SK-N-SH (cell line): ENCODE measurements at regions not wholly inside any gene's neighbourhood (a gene's known extent, or its start where the extent isn't known, plus 50 kb on each side); places are given as distances from the start of the nearest gene placed in this dataset.

ENCODE experiments used
- JUND ChIP-seq: IDR thresholded peaks from 2 replicates; pipeline ENCODE4 v1.4.0; 2012
- SMC3 ChIP-seq: IDR thresholded peaks from 2 replicates; pipeline ENCODE4 v1.6.1; 2012; ENCODE audit warnings: low read depth, low read length, improper control_type of control experiment
- TF ChIP-seq, protein P1 (sequence below): fragments of 200-600 bp; sonication (generic); IDR thresholded peaks from 2 replicates; pipeline ENCODE4 v1.6.1; 2017; ENCODE audit warnings: antibody characterized with exemption, mild to moderate bottlenecking, moderate library complexity

DNA sequence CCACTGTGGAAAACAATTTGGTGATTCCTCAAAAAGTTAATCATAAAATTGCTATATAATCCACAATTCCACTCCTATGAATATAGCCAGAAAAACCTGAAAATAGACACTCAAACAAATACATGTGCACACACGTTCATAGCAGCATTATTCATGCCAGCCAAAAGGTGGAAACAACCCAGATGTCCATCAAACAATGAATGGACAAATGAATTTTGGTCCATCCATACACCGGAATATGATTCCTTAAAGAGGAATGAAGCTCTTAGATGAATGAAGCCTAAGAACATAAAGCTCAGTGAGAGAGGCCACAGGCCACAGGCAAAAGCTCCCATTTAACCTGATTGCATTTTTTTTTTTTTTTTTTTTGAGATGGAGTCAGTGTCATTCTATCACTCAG, 114.6 kb upstream of the TNRC6C start:
- TF ChIP-seq, protein P1, sequence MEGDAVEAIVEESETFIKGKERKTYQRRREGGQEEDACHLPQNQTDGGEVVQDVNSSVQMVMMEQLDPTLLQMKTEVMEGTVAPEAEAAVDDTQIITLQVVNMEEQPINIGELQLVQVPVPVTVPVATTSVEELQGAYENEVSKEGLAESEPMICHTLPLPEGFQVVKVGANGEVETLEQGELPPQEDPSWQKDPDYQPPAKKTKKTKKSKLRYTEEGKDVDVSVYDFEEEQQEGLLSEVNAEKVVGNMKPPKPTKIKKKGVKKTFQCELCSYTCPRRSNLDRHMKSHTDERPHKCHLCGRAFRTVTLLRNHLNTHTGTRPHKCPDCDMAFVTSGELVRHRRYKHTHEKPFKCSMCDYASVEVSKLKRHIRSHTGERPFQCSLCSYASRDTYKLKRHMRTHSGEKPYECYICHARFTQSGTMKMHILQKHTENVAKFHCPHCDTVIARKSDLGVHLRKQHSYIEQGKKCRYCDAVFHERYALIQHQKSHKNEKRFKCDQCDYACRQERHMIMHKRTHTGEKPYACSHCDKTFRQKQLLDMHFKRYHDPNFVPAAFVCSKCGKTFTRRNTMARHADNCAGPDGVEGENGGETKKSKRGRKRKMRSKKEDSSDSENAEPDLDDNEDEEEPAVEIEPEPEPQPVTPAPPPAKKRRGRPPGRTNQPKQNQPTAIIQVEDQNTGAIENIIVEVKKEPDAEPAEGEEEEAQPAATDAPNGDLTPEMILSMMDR: no peak
- TF ChIP-seq SMC3 (no peak), JUND (no peak)
